DOHH2 (cell line): ENCODE measurements at regions not wholly inside any gene's neighbourhood (a gene's known extent, or its start where the extent isn't known, plus 50 kb on each side); places are given as distances from the start of the nearest gene placed in this dataset.

Experiments used
- EZH2phosphoT487 ChIP-seq: fragments of 200-600 bp; sonication (generic); IDR thresholded peaks from 2 replicates; pipeline ENCODE4 v1.6.1; 2017; ENCODE audit warnings: borderline replicate concordance, mild to moderate bottlenecking, antibody characterized with exemption, low read length, moderate library complexity, mixed read lengths
- TF ChIP-seq, protein P1 (sequence below): fragments of 200-600 bp; sonication (generic); IDR thresholded peaks from one replicate; pipeline ENCODE4 v1.5.1; 2014; ENCODE audit warnings: antibody characterized with exemption, mild to moderate bottlenecking, low read depth, low read length; ENCODE audit not compliant: poor library complexity, severe bottlenecking

DNA sequence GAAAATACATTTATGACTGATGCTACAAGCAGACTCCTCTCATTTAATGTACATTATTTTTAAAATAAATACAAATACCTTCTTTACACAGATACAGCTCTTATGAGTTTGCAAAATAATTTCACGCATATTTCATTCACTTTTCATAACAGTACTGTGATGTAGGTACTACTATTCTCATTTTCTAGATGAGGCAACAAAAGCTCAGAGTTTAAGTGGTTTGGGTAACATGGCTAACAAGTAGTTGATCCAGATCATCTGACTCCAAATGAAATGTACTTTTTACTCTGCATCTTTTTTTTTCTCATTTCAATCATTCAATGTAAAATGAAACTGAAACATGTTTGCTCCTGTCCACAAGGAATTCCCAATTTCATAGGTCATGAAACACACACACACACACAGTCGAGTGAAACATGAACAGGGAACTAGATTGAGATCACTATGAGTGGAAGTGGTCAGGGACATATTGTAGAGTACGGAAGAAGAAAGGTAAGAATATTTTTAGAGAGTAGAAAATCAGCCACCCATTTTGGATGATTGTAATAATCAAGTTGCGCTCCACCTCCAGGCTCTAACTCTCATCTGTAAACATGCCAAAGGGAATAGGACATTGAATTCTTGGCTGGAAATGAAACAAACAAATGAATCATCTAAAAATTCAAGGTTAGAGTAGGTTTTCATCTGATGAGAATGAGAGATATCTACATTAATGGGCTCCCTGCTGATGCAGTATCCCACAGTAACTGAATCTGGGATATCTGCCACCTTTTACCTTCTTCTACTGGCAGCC is 92.4 kb downstream of the CLDN1 start:
- TF ChIP-seq, protein P1, sequence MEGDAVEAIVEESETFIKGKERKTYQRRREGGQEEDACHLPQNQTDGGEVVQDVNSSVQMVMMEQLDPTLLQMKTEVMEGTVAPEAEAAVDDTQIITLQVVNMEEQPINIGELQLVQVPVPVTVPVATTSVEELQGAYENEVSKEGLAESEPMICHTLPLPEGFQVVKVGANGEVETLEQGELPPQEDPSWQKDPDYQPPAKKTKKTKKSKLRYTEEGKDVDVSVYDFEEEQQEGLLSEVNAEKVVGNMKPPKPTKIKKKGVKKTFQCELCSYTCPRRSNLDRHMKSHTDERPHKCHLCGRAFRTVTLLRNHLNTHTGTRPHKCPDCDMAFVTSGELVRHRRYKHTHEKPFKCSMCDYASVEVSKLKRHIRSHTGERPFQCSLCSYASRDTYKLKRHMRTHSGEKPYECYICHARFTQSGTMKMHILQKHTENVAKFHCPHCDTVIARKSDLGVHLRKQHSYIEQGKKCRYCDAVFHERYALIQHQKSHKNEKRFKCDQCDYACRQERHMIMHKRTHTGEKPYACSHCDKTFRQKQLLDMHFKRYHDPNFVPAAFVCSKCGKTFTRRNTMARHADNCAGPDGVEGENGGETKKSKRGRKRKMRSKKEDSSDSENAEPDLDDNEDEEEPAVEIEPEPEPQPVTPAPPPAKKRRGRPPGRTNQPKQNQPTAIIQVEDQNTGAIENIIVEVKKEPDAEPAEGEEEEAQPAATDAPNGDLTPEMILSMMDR, result no peak
- TF ChIP-seq EZH2phosphoT487, result no peak
